Neural cell (in vitro differentiated cells): ENCODE measurements at regions not wholly inside any gene's neighbourhood (a gene's known extent, or its start where the extent isn't known, plus 50 kb on each side); places are given as distances from the start of the nearest gene placed in this dataset.

Source experiments
- H2AFZ ChIP-seq: fragments of 200-600, 300-800 bp; sonication (generic), shearing (Covaris generic); 2 replicates; pipeline ENCODE4 v1.6.0; 2014; ENCODE audit warnings: low read depth, mild to moderate bottlenecking, antibody characterized with exemption, low read length, moderate library complexity
- H3F3A ChIP-seq: fragments of 200-600 bp; shearing (Covaris generic); 2 replicates; pipeline ENCODE4 v1.6.1; 2016; ENCODE audit warnings: mild to moderate bottlenecking, moderate library complexity, mixed read lengths, antibody characterized with exemption, low read length; ENCODE audit not compliant: insufficient read depth, poor library complexity, severe bottlenecking
- H3K27ac ChIP-seq: fragments of 200-600, 300-800 bp; sonication (generic), shearing (Covaris generic); 2 replicates; pipeline ENCODE4 v1.5.1; 2014; ENCODE audit warnings: mild to moderate bottlenecking, low read length, moderate library complexity
- H3K27me3 ChIP-seq: fragments of 300-800, 200-600 bp; sonication (generic), shearing (Covaris generic); 2 replicates; pipeline ENCODE4 v1.6.0; 2014; ENCODE audit warnings: mild to moderate bottlenecking, low read depth, low read length, moderate library complexity; ENCODE audit not compliant: insufficient read depth
- H3K36me3 ChIP-seq: fragments of 300-800, 200-600 bp; sonication (generic), shearing (Covaris generic); 2 replicates; pipeline ENCODE4 v1.5.1; 2014; ENCODE audit warnings: mild to moderate bottlenecking, antibody characterized with exemption, low read length, moderate library complexity; ENCODE audit not compliant: insufficient read depth
- H3K4me2 ChIP-seq: fragments of 300-800, 200-600 bp; sonication (generic), shearing (Covaris generic); 2 replicates; pipeline ENCODE4 v1.6.0; 2014; ENCODE audit warnings: mild to moderate bottlenecking, low read length
- H3K4me3 ChIP-seq: fragments of 300-800, 200-600 bp; sonication (generic), shearing (Covaris generic); 2 replicates; pipeline ENCODE4 v1.5.1; 2014; ENCODE audit warnings: mild to moderate bottlenecking, low read length, moderate library complexity
- H3K79me2 ChIP-seq: fragments of 200-600 bp; shearing (Covaris generic); replicated peaks from 2 replicates; pipeline ENCODE4 v1.6.0; 2014; ENCODE audit warnings: mild to moderate bottlenecking, low read length, moderate library complexity; ENCODE audit not compliant: insufficient read depth
- H3K9ac ChIP-seq: fragments of 300-800, 200-600 bp; sonication (generic), shearing (Covaris generic); 2 replicates; pipeline ENCODE4 v1.6.1; 2016; ENCODE audit warnings: mild to moderate bottlenecking, low read length, mixed read lengths
- H3K9me2 ChIP-seq: fragments of 200-600 bp; shearing (Covaris generic); 2 replicates; pipeline ENCODE4 v1.6.1; 2016; ENCODE audit warnings: mild to moderate bottlenecking, low read length, mixed read lengths; ENCODE audit not compliant: insufficient read depth
- H3K9me3 ChIP-seq: fragments of 200-600, 300-800 bp; sonication (generic), shearing (Covaris generic); 2 replicates; pipeline ENCODE4 v1.6.1; 2016; ENCODE audit warnings: mild to moderate bottlenecking, mixed run types, low read length, moderate library complexity, mixed read lengths
- H4K20me1 ChIP-seq: fragments of 200-600 bp; shearing (Covaris generic); 2 replicates; pipeline ENCODE4 v1.6.1; 2016; ENCODE audit warnings: mild to moderate bottlenecking, mixed run types; ENCODE audit not compliant: insufficient read depth
- EP300 ChIP-seq: fragments of 450-650 bp; conservative IDR thresholded peaks from 2 replicates; pipeline ENCODE4 v1.6.1; 2014; ENCODE audit warnings: antibody characterized with exemption, mild to moderate bottlenecking, moderate library complexity; ENCODE audit not compliant: poor library complexity, severe bottlenecking
- EZH2 ChIP-seq: fragments of 200-600, 300-800 bp; shearing (Covaris generic), sonication (generic); IDR thresholded peaks from 2 replicates; pipeline ENCODE4 v1.6.1; 2014; ENCODE audit warnings: antibody characterized with exemption, low read length, borderline replicate concordance, mild to moderate bottlenecking; ENCODE audit not compliant: insufficient read depth, poor library complexity, severe bottlenecking
- MXI1 ChIP-seq: fragments of 450-650 bp; conservative IDR thresholded peaks from 2 replicates; pipeline ENCODE4 v1.6.1; 2014; ENCODE audit warnings: antibody characterized with exemption, mild to moderate bottlenecking; ENCODE audit not compliant: poor library complexity, severe bottlenecking
- POLR2AphosphoS5 ChIP-seq: IDR thresholded peaks from 2 replicates; pipeline ENCODE4 v1.6.1; 2012
- RAD21 ChIP-seq: fragments of 450-650 bp; conservative IDR thresholded peaks from 2 replicates; pipeline ENCODE4 v1.6.1; 2014; ENCODE audit warnings: antibody characterized with exemption, mild to moderate bottlenecking, moderate library complexity
- SMC3 ChIP-seq: fragments of 450-650 bp; conservative IDR thresholded peaks from 2 replicates; pipeline ENCODE4 v1.6.1; 2014; ENCODE audit warnings: antibody characterized with exemption, mild to moderate bottlenecking, moderate library complexity; ENCODE audit not compliant: poor library complexity
- TAF1 ChIP-seq: IDR thresholded peaks from 2 replicates; pipeline ENCODE4 v1.6.1; 2012; ENCODE audit warnings: low read depth
- TF ChIP-seq, protein P1 (sequence below): fragments of 450-650 bp; IDR thresholded peaks from 2 replicates; pipeline ENCODE4 v1.5.1; 2014; ENCODE audit warnings: antibody characterized with exemption, mild to moderate bottlenecking, moderate library complexity; ENCODE audit not compliant: poor library complexity, severe bottlenecking
- TF ChIP-seq, protein P2 (sequence below): IDR thresholded peaks from 2 replicates; pipeline ENCODE4 v1.6.1; 2012; ENCODE audit warnings: borderline replicate concordance

DNA sequence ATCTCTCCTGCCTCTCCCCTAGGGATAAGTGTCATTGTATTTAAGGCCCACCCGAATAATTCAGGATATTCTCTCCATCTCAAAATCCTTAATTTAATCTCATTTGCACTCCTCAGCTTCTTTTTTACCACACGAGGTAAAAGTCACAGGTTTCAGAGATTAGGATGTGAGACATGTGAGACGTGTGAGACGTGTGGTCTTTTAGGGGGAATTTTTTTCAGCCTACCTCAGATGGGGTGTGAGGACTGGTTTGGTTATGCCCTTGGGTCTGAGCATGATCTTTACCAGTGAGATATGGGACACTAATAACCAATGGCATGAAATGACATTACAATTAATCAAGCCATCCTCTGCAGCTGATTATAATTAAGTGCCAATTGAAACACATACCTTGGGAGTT lies 324.2 kb downstream of the BMP2 start:
- no peaks in the 10 kb centered on the region for H3F3A ChIP-seq

DNA sequence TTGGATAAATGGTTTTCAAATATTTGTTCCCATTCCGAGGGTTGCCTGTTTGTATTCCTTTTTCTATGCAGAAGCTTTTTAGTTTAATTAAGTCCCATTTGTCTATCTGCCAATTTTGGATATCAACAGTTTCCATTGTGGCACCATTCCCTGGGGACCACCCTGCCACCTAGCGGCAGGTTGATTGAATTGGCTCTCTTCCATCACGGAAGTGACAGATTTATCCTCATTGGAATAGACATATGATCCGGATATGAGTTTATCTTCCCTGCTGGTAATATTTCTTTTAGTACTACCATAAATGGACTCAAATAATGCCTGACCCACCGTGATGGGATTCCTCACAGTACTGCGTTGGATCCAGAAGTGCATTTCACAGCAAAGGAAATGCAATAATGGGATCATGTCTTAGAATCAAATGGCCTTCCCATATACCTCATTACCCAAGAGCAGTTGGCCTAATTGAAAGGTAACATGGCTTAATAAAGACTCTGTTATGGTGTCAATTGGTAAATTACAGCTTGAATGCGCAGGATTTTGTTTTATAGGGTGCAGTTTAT lies 327.0 kb downstream of the BMP2 start:
- no peak overlapping the region for H3K27ac ChIP-seq
- H3K36me3 ChIP-seq, result no peaks in the 10 kb centered on the region
- H3K4me2 ChIP-seq, result no peak overlapping the region
- no peaks in the 10 kb centered on the region for H3K27me3 ChIP-seq
- H2AFZ ChIP-seq, result no peak overlapping the region
- TF ChIP-seq, protein P1, sequence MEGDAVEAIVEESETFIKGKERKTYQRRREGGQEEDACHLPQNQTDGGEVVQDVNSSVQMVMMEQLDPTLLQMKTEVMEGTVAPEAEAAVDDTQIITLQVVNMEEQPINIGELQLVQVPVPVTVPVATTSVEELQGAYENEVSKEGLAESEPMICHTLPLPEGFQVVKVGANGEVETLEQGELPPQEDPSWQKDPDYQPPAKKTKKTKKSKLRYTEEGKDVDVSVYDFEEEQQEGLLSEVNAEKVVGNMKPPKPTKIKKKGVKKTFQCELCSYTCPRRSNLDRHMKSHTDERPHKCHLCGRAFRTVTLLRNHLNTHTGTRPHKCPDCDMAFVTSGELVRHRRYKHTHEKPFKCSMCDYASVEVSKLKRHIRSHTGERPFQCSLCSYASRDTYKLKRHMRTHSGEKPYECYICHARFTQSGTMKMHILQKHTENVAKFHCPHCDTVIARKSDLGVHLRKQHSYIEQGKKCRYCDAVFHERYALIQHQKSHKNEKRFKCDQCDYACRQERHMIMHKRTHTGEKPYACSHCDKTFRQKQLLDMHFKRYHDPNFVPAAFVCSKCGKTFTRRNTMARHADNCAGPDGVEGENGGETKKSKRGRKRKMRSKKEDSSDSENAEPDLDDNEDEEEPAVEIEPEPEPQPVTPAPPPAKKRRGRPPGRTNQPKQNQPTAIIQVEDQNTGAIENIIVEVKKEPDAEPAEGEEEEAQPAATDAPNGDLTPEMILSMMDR, result peak; percentile 62
- TF ChIP-seq TAF1, result no peak
- TF ChIP-seq SMC3, result peak; percentile 43
- no peaks in the 10 kb centered on the region for H3F3A ChIP-seq
- no peaks in the 10 kb centered on the region for H3K9me3 ChIP-seq
- no peaks in the 10 kb centered on the region for H3K79me2 ChIP-seq
- no peaks in the 10 kb centered on the region for H3K9me2 ChIP-seq
- no peak overlapping the region for H3K4me3 ChIP-seq
- H4K20me1 ChIP-seq, result no peaks in the 10 kb centered on the region
- H3K9ac ChIP-seq, result no peak overlapping the region

More for the DNA sequence above, 324.2 kb downstream of the BMP2 start:
- Histone ChIP-seq H3K9me2 (no peaks in the 10 kb centered on the region), H3K36me3 (no peaks in the 10 kb centered on the region), H3K9me3 (no peaks in the 10 kb centered on the region), H3K4me3 (no peak overlapping the region), H3K9ac (no peak overlapping the region), H3K4me2 (no peak overlapping the region), H3K27ac (no peak overlapping the region), H3K79me2 (no peaks in the 10 kb centered on the region), H3K27me3 (no peaks in the 10 kb centered on the region), H2AFZ (no peak overlapping the region), H4K20me1 (no peaks in the 10 kb centered on the region)
- TF ChIP-seq SMC3, result no peak

DNA sequence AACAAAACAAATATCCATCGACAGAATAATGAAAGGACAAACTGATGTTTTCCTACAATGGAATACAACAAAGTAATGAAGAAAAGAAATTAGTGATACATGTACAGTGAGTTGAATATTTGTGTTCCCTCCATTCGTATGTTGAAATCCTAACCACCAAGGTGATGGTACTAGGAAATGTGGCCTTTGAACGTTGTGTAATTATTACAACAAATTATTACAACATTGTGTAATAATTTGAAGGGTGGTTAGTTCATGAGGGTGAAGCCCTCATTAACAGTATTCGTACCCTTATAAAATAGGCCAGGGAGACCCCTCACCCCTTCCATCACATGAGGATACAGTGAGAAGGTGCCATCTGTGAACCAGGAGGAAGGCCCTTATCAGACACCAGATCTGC lies 339.4 kb downstream of the BMP2 start:
- Histone ChIP-seq H3K36me3 (no peaks in the 10 kb centered on the region), H3F3A (no peaks in the 10 kb centered on the region), H3K9me2 (no peaks in the 10 kb centered on the region), H3K4me3 (no peak overlapping the region), H3K4me2 (no peak overlapping the region), H3K27ac (no peak overlapping the region), H4K20me1 (no peaks in the 10 kb centered on the region), H2AFZ (no peak overlapping the region), H3K9me3 (no peaks in the 10 kb centered on the region), H3K9ac (no peak overlapping the region), H3K79me2 (no peaks in the 10 kb centered on the region), H3K27me3 (no peaks in the 10 kb centered on the region)
- TF ChIP-seq RAD21, result no peak
- TF ChIP-seq, protein P2, sequence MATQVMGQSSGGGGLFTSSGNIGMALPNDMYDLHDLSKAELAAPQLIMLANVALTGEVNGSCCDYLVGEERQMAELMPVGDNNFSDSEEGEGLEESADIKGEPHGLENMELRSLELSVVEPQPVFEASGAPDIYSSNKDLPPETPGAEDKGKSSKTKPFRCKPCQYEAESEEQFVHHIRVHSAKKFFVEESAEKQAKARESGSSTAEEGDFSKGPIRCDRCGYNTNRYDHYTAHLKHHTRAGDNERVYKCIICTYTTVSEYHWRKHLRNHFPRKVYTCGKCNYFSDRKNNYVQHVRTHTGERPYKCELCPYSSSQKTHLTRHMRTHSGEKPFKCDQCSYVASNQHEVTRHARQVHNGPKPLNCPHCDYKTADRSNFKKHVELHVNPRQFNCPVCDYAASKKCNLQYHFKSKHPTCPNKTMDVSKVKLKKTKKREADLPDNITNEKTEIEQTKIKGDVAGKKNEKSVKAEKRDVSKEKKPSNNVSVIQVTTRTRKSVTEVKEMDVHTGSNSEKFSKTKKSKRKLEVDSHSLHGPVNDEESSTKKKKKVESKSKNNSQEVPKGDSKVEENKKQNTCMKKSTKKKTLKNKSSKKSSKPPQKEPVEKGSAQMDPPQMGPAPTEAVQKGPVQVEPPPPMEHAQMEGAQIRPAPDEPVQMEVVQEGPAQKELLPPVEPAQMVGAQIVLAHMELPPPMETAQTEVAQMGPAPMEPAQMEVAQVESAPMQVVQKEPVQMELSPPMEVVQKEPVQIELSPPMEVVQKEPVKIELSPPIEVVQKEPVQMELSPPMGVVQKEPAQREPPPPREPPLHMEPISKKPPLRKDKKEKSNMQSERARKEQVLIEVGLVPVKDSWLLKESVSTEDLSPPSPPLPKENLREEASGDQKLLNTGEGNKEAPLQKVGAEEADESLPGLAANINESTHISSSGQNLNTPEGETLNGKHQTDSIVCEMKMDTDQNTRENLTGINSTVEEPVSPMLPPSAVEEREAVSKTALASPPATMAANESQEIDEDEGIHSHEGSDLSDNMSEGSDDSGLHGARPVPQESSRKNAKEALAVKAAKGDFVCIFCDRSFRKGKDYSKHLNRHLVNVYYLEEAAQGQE, result no peak
- TF ChIP-seq, protein P1, result no peak
- no peak for TF ChIP-seq SMC3
- TF ChIP-seq POLR2AphosphoS5, result no peak
- TF ChIP-seq EZH2, result no peak
- TF ChIP-seq MXI1, result no peak
- TF ChIP-seq EP300, result no peak
- TF ChIP-seq TAF1, result no peak
